ENCODE measurements at regions not wholly inside any gene's neighbourhood (a gene's known extent, or its start where the extent isn't known, plus 50 kb on each side); places are given as distances from the start of the nearest gene placed in this dataset.

- no peak for DNase-seq (ENCODE audit: insufficient read length)
- no peak for FAIRE-seq
- TF ChIP-seq POLR2AphosphoS5 (IDR thresholded peaks at IDR 0.05; ENCODE audit: low read depth, low read length) = no peak
- no peak for TF ChIP-seq POLR2A (IDR thresholded peaks at IDR 0.05; ENCODE audit: low read depth, low read length)
- no peak for TF ChIP-seq TAF1 (IDR thresholded peaks at IDR 0.05; ENCODE audit: borderline replicate concordance, low read depth, low read length)
Observed at GRCh38 chr4:31984872-31985271, 1264.7 kb downstream of the PCDH7 start.

DNA sequence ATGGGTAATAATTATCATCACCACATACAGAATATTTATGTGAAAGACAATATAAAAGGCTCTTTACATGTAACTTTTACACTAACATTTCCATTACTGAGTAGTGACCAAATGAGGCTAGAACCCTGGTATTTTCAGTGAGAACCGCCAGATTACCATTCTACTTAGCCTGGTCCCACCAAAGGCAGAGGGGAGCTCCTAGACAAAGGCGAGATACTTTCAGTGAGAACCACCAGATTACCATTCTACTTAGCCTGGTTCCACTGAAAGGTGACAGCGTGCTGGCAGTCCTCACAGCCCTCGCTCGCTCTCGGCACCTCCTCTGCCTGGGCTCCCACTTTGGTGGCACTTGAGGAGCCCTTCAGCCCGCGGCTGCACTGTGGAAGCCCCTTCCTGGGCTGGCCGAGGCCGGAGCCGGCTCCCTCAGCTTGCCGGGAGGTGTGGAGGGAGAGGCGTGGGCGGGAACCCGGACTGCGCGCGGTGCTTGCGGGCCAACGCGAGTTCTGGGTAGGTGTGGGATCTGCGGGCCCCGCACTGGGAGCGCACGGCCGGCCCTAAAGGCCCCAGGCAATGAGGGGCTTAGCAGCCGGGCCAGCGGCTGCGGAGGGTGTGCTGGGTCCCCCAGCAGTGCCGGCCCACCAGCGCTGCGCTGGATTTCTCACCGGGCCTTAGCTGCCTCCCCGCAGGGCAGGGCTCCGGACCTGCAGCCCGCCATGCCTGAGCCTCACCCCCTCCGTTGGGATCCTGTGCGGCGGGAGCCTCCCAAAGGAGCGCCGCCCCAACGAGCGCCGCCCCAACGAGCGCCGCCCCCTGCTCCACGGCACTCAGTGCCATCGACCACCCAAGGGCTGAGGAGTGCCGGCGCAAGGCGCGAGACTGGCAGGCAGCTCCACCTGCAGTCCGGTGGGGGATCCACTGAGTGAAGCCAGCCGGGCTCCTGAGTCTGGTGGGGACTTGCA lies 1276.1 kb downstream of the PCDH7 start:
- no peak for DNase-seq (ENCODE audit: insufficient read length)
- no peak for FAIRE-seq
- no peak for TF ChIP-seq POLR2A (IDR thresholded peaks at IDR 0.05; ENCODE audit: low read depth, low read length)

DNA sequence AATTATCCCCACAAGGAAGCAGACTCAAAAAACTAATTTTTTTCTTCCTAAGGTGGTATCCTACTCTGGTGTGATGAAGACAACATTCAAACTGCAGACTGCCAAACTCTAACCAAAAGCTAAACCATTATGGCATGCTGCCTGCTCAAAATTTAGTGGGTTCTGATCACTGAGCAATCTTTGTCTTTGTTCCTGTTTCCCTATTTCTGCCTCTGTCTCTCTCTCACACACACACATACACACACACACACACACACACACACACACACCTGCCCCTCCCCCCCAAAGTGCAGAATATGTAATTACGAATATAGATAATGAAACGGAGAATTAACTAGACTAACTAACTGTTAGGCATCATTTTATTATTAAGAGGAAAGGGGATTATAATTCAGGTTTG lies 1278.6 kb downstream of the PCDH7 start:
- DNase-seq (ENCODE audit: insufficient read length) = no peak
- no peak for FAIRE-seq
- no peak for TF ChIP-seq TAF1 (IDR thresholded peaks at IDR 0.05; ENCODE audit: borderline replicate concordance, low read depth, low read length)

DNA sequence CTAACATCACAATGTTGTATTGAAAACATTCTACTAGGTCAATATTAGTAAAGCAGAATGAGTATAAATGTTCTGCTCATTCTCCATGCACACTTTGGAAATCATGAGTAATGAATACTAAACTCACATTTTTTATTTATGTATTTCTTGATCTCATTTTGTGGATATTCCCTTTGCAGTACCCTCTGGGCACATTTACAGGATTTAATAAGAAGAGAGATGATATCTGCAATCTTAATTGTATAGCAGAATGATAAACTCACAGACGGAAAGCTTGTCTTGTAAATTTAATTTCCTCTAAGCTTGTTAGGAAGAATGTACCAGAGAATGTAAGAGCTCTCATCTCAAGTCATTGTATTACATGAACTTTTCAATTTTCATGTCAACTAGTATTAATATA lies 1279.7 kb downstream of the PCDH7 start:
- TF ChIP-seq POLR2AphosphoS5 (IDR thresholded peaks at IDR 0.05; ENCODE audit: low read depth, low read length) (no peak), POLR2A (IDR thresholded peaks at IDR 0.05; ENCODE audit: low read depth, low read length) (no peak), TAF1 (IDR thresholded peaks at IDR 0.05; ENCODE audit: borderline replicate concordance, low read depth, low read length) (no peak)
- DNase-seq (ENCODE audit: insufficient read length) (no peak), FAIRE-seq (no peak)

DNA sequence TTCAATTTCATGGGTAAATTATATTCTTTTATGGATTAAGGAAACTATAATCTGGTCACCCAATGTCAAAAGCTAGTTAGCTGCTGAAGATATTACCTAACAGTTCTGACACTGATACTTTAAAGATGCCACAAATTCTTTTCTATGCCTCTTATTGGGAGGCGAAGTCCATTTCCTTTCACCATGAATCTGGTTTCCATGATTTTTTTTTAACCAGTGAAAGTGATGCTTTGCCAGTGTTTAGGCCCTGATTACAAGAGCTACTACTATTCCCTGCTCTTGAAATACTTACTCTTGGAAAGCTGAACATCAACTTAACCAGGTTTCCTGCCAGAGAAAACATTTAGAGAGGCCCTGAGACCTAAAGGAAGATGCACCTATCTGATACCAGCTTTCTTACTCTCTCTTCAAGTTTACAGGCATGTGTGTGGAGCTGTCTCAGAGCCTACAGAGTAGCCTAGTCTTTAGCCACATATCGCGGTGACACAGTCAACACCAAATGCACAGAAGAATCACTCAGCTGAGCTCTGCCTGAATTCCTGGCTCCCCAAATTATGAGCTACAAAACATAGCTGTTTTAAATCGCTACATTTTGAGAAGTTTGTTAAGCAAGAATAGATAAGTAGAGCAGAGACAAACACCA lies 1280.8 kb downstream of the PCDH7 start:
- DNase-seq (ENCODE audit: insufficient read length) (no peak), FAIRE-seq (no peak)
- TF ChIP-seq POLR2AphosphoS5 (IDR thresholded peaks at IDR 0.05; ENCODE audit: low read depth, low read length) (no peak), POLR2A (IDR thresholded peaks at IDR 0.05; ENCODE audit: low read depth, low read length) (no peak), TAF1 (IDR thresholded peaks at IDR 0.05; ENCODE audit: borderline replicate concordance, low read depth, low read length) (no peak)

DNA sequence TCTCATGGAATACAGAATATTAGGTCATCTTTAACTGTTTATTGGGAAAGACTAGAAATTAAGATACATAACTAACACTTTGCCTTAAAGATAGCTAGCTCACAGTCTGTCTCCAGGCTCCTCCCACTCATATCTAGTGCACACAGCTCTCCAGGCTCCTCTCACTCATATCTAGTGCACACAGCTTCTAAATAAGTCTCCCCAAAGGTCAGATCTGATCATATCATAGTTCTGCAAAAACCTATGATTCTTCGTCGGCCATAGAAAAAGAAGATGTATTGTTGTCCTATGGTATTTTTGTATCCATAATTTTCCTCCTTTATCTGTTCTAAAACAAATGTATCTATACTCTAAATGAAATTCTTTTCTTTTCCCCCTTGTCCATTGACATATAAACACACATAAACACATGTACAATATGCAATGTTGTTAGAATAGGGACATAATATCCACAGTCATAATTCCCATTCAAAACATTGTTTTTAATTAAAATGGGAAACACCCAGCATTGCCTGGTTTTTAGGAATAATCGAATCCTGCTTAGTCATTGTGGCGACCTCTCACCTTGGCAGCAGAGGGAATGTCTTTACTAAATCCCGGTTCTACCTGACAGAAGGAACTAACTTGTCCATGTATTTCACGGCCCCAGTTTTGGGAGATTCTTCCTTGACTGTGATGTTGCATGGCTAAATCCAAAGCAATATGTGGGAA lies 1282.0 kb downstream of the PCDH7 start:
- FAIRE-seq (no peak), DNase-seq (ENCODE audit: insufficient read length) (no peak)
- TF ChIP-seq POLR2A (IDR thresholded peaks at IDR 0.05; ENCODE audit: low read depth, low read length) = no peak
- no peak for TF ChIP-seq POLR2AphosphoS5 (IDR thresholded peaks at IDR 0.05; ENCODE audit: low read depth, low read length)
- no peak for TF ChIP-seq TAF1 (IDR thresholded peaks at IDR 0.05; ENCODE audit: borderline replicate concordance, low read depth, low read length)

DNA sequence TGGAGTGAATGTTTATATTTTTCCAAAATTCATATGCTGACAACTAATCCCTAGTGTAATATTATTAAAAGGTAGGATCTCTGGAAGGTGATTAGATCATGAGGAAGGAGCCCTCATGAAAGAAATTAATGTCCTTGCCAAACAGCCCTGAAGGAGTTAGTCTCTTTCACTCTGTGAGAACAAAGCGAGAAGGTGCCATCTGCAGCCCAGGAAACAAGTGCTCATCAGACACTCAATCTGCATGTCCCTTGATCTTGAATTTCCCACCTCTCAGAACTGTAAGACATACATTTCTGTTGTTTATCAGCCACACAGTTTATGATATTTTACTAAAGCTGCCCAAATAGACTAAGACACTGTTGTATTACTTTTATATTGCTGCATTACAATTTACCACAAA lies 1283.4 kb downstream of the PCDH7 start:
- TF ChIP-seq POLR2A (IDR thresholded peaks at IDR 0.05; ENCODE audit: low read depth, low read length) (no peak), TAF1 (IDR thresholded peaks at IDR 0.05; ENCODE audit: borderline replicate concordance, low read depth, low read length) (no peak), POLR2AphosphoS5 (IDR thresholded peaks at IDR 0.05; ENCODE audit: low read depth, low read length) (no peak)
- FAIRE-seq (no peak), DNase-seq (ENCODE audit: insufficient read length) (no peak)

DNA sequence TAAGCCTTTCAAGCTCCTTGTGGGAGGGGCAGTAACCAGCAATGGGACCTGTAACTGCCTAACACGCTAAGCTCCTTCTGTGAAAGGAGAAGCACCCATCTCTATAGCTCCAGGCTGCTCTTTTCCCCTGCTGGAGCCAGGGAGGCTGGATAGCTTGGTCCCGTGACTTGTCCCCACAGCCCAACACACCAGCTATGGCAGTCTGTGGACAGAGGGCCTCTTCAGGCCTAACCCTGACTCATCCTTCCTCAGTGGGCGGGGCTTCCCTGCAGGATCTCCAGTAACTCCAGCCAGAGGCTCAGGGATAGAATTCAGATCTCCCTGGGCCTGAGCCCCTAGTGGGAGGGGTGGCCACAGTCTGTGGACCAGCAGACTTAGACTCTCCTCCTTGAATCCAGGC lies 1290.1 kb downstream of the PCDH7 start:
- no peak for DNase-seq (ENCODE audit: insufficient read length)
- no peak for FAIRE-seq
- TF ChIP-seq POLR2A (IDR thresholded peaks at IDR 0.05; ENCODE audit: low read depth, low read length) = no peak
- TF ChIP-seq POLR2AphosphoS5 (IDR thresholded peaks at IDR 0.05; ENCODE audit: low read depth, low read length) = no peak
- TF ChIP-seq TAF1 (IDR thresholded peaks at IDR 0.05; ENCODE audit: borderline replicate concordance, low read depth, low read length) = no peak

- TF ChIP-seq POLR2AphosphoS5 (IDR thresholded peaks at IDR 0.05; ENCODE audit: low read depth, low read length) (no peak), POLR2A (IDR thresholded peaks at IDR 0.05; ENCODE audit: low read depth, low read length) (no peak), TAF1 (IDR thresholded peaks at IDR 0.05; ENCODE audit: borderline replicate concordance, low read depth, low read length) (no peak)
- FAIRE-seq = no peak
- DNase-seq (ENCODE audit: insufficient read length) = no peak
Observed at GRCh38 chr4:32022071-32022470, 1301.9 kb downstream of the PCDH7 start.

DNA sequence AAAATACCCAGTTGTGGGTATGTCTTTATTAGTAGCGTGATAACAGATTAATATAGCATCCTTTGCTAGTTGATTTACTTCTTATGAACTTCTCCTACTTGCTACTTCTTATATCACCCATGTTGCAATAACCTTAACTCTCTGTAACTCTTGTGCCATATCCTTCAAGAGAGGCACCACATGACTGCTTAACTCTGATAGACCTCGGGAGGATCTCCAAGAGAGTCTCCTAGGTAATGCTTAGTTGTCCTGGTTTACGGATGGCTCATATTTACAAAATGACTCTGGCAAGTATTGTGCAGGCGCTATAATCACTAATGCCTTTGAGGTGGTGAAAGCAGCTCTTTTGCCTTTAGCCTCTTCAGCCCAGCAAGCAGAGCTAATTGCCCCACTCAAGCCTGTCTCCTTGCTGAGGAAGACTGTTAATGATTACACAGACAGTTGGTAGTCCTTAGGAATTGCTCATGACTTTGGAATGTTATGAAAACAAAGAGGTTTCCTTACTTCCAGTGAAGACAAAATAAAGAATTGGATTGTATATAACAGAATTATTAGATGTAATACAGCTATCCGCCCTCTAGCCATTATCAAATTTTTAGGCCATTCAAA lies 1305.8 kb downstream of the PCDH7 start:
- TF ChIP-seq POLR2AphosphoS5 (IDR thresholded peaks at IDR 0.05; ENCODE audit: low read depth, low read length) (no peak), POLR2A (IDR thresholded peaks at IDR 0.05; ENCODE audit: low read depth, low read length) (no peak), TAF1 (IDR thresholded peaks at IDR 0.05; ENCODE audit: borderline replicate concordance, low read depth, low read length) (no peak)
- DNase-seq (ENCODE audit: insufficient read length) (no peak), FAIRE-seq (no peak)

DNA sequence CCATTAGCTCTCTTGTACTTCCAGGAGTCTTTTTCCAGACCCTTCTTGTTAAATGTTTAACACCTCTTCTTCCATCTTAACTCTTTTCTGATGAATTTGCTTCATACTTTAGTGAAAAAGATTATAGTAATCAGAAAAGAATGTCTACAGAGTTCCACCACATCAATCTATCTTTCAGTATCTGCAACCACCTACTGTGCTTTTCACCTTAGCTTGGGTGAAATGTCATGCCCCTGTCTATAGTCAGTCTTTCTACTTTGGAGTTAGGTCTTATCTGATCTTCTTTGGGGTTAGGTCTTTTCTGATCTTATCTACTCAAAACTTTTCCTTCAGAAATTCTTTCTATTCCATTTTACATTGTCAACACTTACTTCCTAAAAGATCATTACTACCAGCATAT lies 1310.2 kb downstream of the PCDH7 start:
- no peak for DNase-seq (ENCODE audit: insufficient read length)
- TF ChIP-seq POLR2A (IDR thresholded peaks at IDR 0.05; ENCODE audit: low read depth, low read length) (no peak), TAF1 (IDR thresholded peaks at IDR 0.05; ENCODE audit: borderline replicate concordance, low read depth, low read length) (no peak), POLR2AphosphoS5 (IDR thresholded peaks at IDR 0.05; ENCODE audit: low read depth, low read length) (no peak)
- no peak for FAIRE-seq
